ENCODE measurements at regions not wholly inside any gene's neighbourhood (a gene's known extent, or its start where the extent isn't known, plus 50 kb on each side); places are given as distances from the start of the nearest gene placed in this dataset.

- DNase-seq = no peak
- peaks cover 0 to 3% (median 0%) of the 10 kb centered on the region in 3 donors for H3K36me3 Mint-ChIP-seq
- H3K4me3 Mint-ChIP-seq = no peak overlapping the region
- no peaks in the 10 kb centered on the region for H3K9me3 Mint-ChIP-seq
- peaks cover 0 to 4% (median 4%) of the 10 kb centered on the region in 3 donors for H3K27me3 Mint-ChIP-seq (ENCODE audit: low read depth in 3 of 3)
- H3K4me1 Mint-ChIP-seq = peaks cover 0 to 4% of the 10 kb centered on the region in 2 donors
- no peak overlapping the region for H3K27ac Mint-ChIP-seq
Measured at GRCh38 chr6:156725712-156726111, 51.5 kb upstream of the ARID1B start.

DNA sequence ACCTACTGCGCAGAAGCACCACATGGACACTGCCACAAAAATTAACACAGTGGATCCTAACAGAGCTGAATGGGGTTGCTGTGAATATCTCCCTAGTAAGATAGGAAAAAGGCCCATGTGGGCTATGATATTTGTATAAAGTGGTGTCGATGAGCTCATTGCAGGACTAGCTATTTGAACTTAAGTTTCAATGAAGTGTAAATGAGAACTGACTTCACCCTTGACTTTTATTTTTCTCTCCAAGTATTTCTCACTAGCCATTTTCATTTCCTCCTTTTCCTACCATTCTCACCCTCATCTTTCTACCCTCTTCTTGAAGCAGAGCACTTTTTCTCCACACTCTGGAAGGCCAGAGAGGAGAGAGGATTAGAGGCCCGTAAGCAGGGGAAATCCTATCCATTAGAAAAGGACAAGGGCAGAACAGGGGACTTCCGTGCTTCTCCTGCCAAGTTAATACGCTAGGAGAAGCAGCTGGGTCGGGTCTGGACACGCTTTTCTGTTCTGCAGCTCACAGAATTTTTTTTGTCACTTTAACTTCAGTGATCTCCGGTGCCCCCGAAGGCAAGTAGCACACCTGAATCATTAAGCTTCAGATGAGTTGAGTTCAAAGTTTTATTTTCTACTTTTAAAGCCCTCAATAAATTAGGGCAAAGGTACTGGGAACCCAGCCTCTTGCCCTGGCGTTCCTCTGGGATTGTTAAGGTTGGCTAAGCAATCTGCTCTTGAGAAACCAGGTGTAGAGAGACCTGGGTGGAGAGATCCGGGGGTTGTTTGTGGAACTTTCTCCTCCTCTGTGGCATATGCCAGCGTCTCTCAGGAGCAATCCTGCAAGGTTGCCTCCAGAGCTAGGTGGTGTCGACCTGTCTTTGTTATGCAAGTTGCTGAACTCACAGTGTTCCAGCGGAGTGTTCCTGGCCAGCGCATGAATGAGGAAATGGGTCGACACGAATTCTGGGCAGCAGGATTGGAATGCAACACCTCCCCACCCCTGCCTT, 56.2 kb upstream of the ARID1B start:
- Mint-ChIP-seq H3K9me3 (no peaks in the 10 kb centered on the region), H3K4me1 (peaks cover 6 to 17% of the 10 kb centered on the region in 2 donors), H3K36me3 (peaks cover 0 to 3% (median 0%) of the 10 kb centered on the region in 3 donors), H3K4me3 (peak overlapping the region in 4 of 5 donors; percentile 61 to 86 (median 70)), H3K27me3 (ENCODE audit: low read depth in 3 of 3) (peaks cover 0 to 6% (median 0%) of the 10 kb centered on the region in 3 donors), H3K27ac (peak overlapping the region in 3 of 6 donors; percentile 34 to 77 (median 61))
- DNase-seq = no peak

DNA sequence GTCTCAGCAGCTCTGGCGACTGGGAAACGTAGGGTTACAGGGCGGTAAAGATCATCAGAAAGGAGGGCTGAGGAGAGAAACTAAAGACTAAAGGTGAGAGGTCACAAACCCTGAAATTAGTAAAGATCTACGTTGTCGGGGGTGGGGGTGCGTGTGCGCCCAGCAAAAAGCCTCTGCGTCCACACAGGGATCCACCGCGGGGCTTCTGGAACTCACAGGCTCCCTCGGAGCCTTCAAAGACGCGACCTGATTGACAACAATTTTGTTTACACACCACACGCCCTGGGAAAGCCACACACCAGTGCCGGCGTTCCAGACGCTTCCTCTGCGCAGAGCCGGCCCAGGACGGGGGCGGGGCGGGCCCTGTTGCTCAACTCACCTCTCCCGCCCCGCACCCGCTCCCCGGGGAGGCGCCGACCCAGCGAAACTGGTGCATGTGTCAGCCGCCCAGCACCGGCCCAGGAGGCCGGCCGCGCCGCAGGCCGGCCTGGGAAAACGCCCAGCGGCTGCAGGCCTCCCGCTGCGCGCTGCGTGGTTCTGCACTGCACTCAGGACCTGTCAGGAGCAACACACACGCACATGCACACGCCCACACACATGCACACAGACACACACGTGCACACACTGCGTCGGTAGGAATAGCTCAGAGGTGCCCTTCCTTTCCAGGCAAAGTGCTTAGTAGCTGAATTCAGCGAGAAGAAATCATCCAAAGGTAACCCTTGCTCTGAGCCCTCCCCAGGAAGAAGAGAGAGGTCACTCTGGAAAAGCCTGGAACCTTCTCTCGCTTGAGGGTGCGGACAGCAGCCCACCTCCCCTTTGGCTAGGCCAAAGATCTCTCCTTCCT, 57.2 kb upstream of the ARID1B start:
- DNase-seq = peak; percentile 56 to 63 (median 57)
- Mint-ChIP-seq H3K4me1 (peaks cover 6 to 17% of the 10 kb centered on the region in 2 donors), H3K27ac (peak overlapping the region; percentile 36 to 84 (median 69)), H3K36me3 (peaks cover 0 to 3% (median 0%) of the 10 kb centered on the region in 3 donors), H3K27me3 (ENCODE audit: low read depth in 3 of 3) (peaks cover 0 to 6% (median 2%) of the 10 kb centered on the region in 3 donors), H3K4me3 (peak overlapping the region; percentile 76 to 86 (median 80)), H3K9me3 (no peaks in the 10 kb centered on the region)

DNA sequence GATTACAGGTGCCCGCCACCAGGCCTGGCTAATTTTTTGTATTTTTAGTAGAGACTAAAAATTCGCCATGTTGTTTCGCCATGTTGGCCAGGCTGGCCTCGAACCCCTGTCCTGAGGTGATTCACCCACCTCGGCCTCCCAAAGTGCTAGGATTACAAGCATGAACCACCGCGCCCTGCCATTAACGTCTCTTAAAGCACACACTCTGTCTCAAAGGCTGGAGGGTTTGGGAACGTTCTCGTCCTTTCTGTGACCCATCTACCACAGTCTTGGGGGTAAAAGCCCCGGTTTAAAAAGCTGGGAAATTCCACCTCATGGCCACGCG, 57.8 kb upstream of the ARID1B start:
- Mint-ChIP-seq H3K27me3 (ENCODE audit: low read depth in 3 of 3) (peaks cover 0 to 6% (median 4%) of the 10 kb centered on the region in 3 donors), H3K4me3 (peak overlapping the region; percentile 76 to 86 (median 80)), H3K9me3 (no peaks in the 10 kb centered on the region), H3K36me3 (peaks cover 0 to 3% (median 0%) of the 10 kb centered on the region in 3 donors), H3K27ac (peak overlapping the region; percentile 25 to 84 (median 69)), H3K4me1 (peaks cover 6 to 17% of the 10 kb centered on the region in 2 donors)
- DNase-seq = no peak

DNA sequence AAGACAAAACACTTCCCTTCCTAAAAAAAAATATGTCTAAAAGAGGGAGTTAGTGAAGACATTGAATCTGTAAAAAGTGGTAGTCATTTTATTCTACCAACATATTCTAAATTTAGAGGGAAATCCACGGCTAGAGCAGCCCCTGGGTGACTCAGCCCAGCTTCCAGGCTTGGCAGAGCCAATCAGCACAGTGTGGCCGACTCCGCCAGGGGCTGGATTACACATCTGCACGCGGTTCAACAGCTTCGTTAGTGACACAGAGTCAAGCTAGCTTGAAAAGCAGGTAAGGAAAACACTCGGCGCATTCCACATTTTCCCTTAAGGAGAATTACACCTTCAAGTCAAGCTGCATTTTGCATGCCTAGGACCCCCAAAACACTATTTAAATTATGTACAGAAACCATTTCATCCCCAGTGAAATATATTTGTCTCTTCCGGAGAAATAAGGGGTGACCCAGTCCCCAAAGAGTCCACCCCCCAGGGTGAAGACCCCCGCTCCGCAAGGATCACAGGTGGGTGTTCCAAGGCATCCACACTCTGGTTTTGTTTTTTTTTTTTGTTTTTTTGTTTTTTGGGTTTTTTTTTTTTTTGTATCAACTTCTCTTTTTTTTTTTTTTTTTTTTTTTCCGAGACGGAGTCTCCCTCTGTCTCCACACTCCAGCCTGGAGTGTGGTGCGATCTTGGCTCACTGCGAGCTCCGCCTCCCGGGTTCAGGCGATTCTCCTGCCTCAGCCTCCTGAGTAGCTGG, 58.4 kb upstream of the ARID1B start:
- DNase-seq = no peak
- Mint-ChIP-seq H3K4me1 (peaks cover 6 to 17% of the 10 kb centered on the region in 2 donors), H3K36me3 (peaks cover 0 to 3% (median 0%) of the 10 kb centered on the region in 3 donors), H3K9me3 (no peaks in the 10 kb centered on the region), H3K27me3 (ENCODE audit: low read depth in 3 of 3) (peaks cover 0 to 8% (median 4%) of the 10 kb centered on the region in 3 donors), H3K4me3 (peak overlapping the region; percentile 15 to 80 (median 32)), H3K27ac (no peak overlapping the region)

DNA sequence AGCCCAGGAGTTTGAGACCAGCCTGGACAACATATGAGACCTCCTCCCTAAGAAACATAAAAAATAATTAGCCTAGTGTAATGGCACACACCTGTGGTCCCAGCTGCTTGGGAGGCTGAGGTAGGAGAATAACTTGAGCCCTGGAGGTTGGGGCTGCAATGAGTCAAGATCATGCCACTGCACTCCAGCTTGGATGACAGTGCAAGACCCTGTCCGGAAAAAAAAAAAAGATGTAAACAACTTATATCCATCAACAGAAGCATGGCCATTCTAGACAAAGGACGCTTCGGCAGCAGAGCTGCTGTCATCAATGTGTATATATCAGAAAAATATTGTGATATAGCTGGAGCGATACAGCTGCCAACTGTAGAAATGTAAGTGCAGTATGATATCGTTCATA, 59.6 kb upstream of the ARID1B start:
- DNase-seq = no peak
- H3K27ac Mint-ChIP-seq = no peak overlapping the region
- H3K9me3 Mint-ChIP-seq = no peaks in the 10 kb centered on the region
- peaks cover 6 to 17% of the 10 kb centered on the region in 2 donors for H3K4me1 Mint-ChIP-seq
- H3K4me3 Mint-ChIP-seq = peak overlapping the region in 2 of 5 donors; percentile 36 to 56
- peaks cover 0 to 13% (median 4%) of the 10 kb centered on the region in 3 donors for H3K27me3 Mint-ChIP-seq (ENCODE audit: low read depth in 3 of 3)
- no peaks in the 10 kb centered on the region for H3K36me3 Mint-ChIP-seq

DNA sequence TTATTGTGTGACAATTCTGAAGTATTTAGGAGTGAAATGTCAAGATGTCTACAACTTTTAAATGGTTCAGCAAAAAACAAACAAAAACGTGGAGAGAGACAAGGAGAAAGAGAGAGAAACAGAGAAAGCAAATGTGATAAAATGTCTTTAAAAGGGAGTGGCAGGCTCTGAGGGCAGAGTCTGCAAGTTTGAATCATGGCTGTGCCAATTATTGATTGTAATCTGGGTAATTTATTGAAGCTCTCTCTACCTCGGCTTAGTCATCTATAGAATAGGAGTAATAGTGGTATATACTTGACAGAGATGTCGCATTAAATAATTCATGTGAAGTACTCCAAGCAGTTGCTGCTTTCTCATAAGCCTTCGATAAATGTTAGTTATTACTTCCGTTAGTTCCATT, 61.3 kb upstream of the ARID1B start:
- Mint-ChIP-seq H3K27ac (no peak overlapping the region), H3K4me1 (peaks cover 6 to 15% of the 10 kb centered on the region in 2 donors), H3K9me3 (no peaks in the 10 kb centered on the region), H3K27me3 (ENCODE audit: low read depth in 3 of 3) (peaks cover 2 to 16% (median 6%) of the 10 kb centered on the region in 3 donors), H3K4me3 (no peak overlapping the region), H3K36me3 (no peaks in the 10 kb centered on the region)
- no peak for DNase-seq

- no peak overlapping the region for H3K4me3 Mint-ChIP-seq
- H3K9me3 Mint-ChIP-seq = no peaks in the 10 kb centered on the region
- peaks cover 4 to 10% (median 8%) of the 10 kb centered on the region in 3 donors for H3K27me3 Mint-ChIP-seq (ENCODE audit: low read depth in 3 of 3)
- no peak for DNase-seq
- H3K4me1 Mint-ChIP-seq = no peaks in the 10 kb centered on the region
- H3K27ac Mint-ChIP-seq = no peak overlapping the region
- H3K36me3 Mint-ChIP-seq = no peaks in the 10 kb centered on the region
Measured at GRCh38 chr6:156713548-156713947, 63.6 kb upstream of the ARID1B start.

DNA sequence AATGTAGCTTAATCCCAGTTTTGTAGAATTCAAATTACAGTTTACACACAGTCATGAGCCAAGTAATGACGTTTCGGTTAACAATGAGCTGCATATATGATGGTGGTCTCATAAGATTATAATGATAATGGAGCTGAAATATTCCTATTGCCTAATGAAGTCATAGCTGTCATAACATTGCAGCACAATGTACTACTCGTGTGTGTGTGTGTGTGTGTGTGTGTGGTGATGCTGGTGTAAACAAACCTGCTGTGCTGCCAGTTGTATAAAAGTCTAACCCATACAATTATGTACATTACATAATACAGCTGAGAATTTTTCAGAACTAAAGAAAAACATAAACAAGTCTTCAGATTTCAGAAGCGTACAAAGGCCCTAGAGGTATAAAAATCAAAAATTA, 66.7 kb upstream of the ARID1B start:
- no peak overlapping the region for H3K4me3 Mint-ChIP-seq
- no peak overlapping the region for H3K27ac Mint-ChIP-seq
- H3K9me3 Mint-ChIP-seq = peaks cover 0 to 2% (median 0%) of the 10 kb centered on the region in 6 donors
- peaks cover 5 to 11% (median 9%) of the 10 kb centered on the region in 3 donors for H3K27me3 Mint-ChIP-seq (ENCODE audit: low read depth in 3 of 3)
- no peak for DNase-seq
- H3K36me3 Mint-ChIP-seq = peaks cover 0 to 3% (median 0%) of the 10 kb centered on the region in 3 donors
- H3K4me1 Mint-ChIP-seq = no peaks in the 10 kb centered on the region

GRCh38 chr6:156707818-156708217, 69.4 kb upstream of the ARID1B start:
- no peak overlapping the region for H3K27ac Mint-ChIP-seq
- peaks cover 0 to 2% (median 0%) of the 10 kb centered on the region in 6 donors for H3K9me3 Mint-ChIP-seq
- no peaks in the 10 kb centered on the region for H3K4me1 Mint-ChIP-seq
- no peak for DNase-seq
- H3K36me3 Mint-ChIP-seq = peaks cover 0 to 3% (median 0%) of the 10 kb centered on the region in 3 donors
- peaks cover 4 to 8% (median 6%) of the 10 kb centered on the region in 3 donors for H3K27me3 Mint-ChIP-seq (ENCODE audit: low read depth in 3 of 3)
- no peak overlapping the region for H3K4me3 Mint-ChIP-seq

DNA sequence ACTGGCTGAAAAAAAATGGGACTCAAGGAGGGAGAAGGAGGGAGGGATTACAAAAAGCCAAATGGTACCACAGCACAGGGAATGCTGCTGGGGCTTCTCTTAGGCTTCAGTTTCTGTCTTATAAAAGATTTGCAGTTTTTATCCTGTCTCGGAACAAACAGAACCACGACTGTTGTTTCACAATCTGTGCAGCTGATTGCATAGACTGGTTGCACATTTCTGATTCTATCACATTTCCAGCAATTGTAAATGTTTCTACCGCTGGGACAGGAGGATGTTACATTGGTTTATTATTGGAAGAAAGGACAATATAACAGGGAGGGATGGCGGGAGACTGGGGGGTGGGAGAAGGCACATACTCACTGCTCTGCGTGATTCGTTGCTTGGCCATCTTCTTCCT, 73.5 kb upstream of the ARID1B start:
- peaks cover 0 to 2% (median 0%) of the 10 kb centered on the region in 6 donors for H3K9me3 Mint-ChIP-seq
- H3K36me3 Mint-ChIP-seq = peaks cover 0 to 3% (median 0%) of the 10 kb centered on the region in 3 donors
- no peak overlapping the region for H3K4me3 Mint-ChIP-seq
- no peaks in the 10 kb centered on the region for H3K4me1 Mint-ChIP-seq
- no peak overlapping the region for H3K27ac Mint-ChIP-seq
- DNase-seq = no peak
- peaks cover 1 to 8% (median 5%) of the 10 kb centered on the region in 3 donors for H3K27me3 Mint-ChIP-seq (ENCODE audit: low read depth in 3 of 3)

DNA sequence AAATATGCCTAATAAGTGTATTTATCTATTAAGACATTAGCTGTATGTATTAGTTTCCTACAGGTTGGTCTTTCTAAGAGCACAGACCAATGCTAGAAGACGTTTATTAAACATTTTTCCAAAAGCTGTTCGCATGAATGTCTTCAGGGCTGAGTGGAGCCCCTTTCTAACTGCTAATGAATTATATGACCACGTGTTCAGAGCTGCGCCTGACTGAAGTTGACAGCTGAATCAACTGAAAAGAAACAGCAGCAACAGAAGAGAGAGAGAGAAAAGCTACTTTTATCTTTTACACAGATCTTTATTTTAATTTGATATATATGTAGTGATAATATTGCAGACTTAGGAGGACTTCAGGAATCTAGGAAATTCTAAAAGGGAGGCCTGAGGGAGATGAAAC, 75.2 kb upstream of the ARID1B start:
- H3K36me3 Mint-ChIP-seq = no peaks in the 10 kb centered on the region
- H3K9me3 Mint-ChIP-seq = peaks cover 0 to 2% (median 0%) of the 10 kb centered on the region in 6 donors
- H3K27ac Mint-ChIP-seq = no peak overlapping the region
- peaks cover 0 to 9% of the 10 kb centered on the region in 2 donors for H3K4me1 Mint-ChIP-seq
- H3K4me3 Mint-ChIP-seq = no peak overlapping the region
- DNase-seq = no peak
- peaks cover under 1 to 7% (median 6%) of the 10 kb centered on the region in 3 donors for H3K27me3 Mint-ChIP-seq (ENCODE audit: low read depth in 3 of 3)

DNA sequence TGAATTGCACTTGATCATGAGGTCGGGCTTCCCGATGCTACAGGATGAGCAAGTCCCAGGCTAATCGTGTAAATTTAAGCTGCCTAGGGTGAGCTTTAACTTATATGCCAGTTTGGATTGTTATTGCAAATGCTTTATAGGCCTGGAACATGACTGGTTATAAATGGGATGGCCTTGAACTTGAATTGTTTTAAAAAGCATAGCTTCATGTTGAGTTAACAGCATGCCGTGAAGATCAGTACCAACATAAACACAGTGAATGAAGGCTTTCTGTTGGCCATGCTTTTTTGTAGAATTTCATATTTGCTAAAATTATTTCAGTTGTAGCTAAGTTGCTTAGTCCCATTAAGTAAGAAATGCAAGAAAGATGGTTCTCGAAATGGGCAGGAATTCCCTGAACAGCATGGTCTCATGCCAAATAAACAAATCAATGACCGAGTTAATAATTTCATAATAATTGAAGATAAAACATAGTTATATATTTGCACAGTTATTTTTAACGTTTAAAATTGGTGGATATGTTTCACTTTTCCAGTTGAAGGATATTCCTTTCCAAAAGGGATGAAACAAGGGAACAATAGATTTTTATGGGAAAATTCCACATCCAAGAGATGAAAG, 76.6 kb upstream of the ARID1B start:
- Mint-ChIP-seq H3K27ac (no peak overlapping the region), H3K4me1 (peaks cover 0 to 9% of the 10 kb centered on the region in 2 donors), H3K36me3 (no peaks in the 10 kb centered on the region), H3K27me3 (ENCODE audit: low read depth in 3 of 3) (peaks cover 3 to 12% (median 6%) of the 10 kb centered on the region in 3 donors), H3K4me3 (no peak overlapping the region), H3K9me3 (no peaks in the 10 kb centered on the region)
- DNase-seq = no peak
